Right renal pelvis (tissue), 4 donors: ENCODE measurements at regions not wholly inside any gene's neighbourhood (a gene's known extent, or its start where the extent isn't known, plus 50 kb on each side); places are given as distances from the start of the nearest gene placed in this dataset.

ENCODE experiments used
- DNase-seq, 4 donors: peaks; one replicate each; pipeline ENCODE4 v3.0.0-alpha.2; 2013; ENCODE audit warnings: low read depth in 4 of 4, low spot score in 3 of 4, missing footprints in 1 of 4

- DNase-seq = no peak
Measured at GRCh38 chr9:89872913-89873707, 268.3 kb downstream of the GADD45G start.

DNA sequence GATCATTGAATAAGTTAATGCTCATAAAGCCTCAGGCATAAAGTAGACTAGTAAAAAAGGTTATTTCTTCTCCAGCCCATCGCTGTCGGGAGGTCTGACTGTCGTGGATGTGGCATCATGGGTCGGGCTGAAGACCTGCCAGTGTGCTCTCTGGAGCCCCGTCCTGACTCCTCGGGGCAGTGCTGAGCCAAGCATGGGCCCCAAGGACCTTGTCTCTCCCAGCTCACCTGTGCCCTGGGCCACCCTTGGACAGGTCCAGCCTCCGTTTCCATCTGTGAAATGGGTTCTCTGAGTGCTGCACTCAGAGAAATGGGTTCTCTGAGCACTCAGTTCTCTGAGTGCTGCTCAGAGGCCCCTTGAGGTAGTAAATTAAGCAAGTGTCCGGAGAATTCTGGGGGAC is 269.0 kb downstream of the GADD45G start:
- DNase-seq = no peak

- DNase-seq = no peak
Measured at GRCh38 chr9:89874351-89875321, 269.8 kb downstream of the GADD45G start.

GRCh38 chr9:89877051-89878002 is 272.5 kb downstream of the GADD45G start:
- DNase-seq = no peak

- DNase-seq = no peak
Measured at GRCh38 chr9:89878003-89878411, 273.2 kb downstream of the GADD45G start.

GRCh38 chr9:89878687-89879086 is 273.9 kb downstream of the GADD45G start:
- DNase-seq = no peak

DNA sequence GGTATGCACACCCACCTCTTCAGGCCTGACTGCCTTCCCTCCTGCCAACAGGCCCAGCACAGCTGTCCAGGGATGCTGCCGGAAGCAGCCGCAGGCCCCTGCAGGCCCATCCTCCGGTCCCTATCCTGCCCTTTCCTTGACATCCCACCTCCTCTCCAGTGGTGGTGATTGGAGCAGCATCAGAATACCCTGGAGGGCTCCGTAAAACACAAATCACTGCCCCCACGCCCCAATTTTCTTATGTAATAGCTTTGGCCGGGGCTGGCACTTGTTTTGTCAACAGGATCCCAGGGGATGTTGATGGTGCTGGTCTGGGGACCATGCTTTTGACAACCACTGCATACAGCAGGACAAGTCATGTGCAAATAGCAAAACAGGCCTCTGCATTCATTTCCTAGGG is 274.5 kb downstream of the GADD45G start:
- no peak for DNase-seq

DNA sequence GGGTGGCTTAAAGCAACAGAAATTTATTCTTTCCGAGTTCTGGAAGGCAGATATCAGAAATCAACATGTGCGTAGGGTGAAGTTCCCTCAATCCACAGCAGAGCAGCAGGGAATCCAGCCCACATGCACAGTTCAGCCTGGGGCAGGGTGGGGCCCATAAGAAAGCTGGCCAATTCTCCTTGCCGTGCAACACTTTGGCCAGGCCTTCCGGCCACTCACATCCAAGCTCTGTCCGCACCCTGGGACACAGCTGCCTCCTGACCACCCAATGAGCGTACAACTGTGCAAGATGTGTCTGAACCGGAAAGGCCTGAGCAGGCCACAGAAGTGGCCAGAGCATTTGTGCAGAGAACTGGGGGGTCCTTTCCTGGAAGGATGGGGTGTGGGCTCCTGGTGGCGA is 274.9 kb downstream of the GADD45G start:
- no peak for DNase-seq

DNA sequence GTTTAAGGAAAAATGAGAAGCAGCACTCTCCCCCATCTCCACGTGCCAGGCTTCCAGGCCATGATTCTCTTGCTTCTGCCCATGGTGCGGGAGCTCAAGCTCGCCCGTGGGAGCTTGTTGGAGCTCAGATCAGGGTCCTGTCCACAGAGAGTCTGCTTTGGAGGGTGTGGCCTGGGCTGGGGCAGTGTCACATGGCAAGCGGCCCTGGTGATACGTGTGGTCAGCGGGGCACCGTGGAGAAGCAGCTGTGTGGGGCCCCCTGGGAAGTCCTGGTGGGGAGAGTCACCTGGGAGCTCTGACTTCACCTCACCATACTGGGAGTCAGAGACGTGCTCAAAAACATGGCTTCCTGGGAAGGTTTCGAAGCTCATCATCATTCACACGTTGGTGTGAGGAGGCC is 275.3 kb downstream of the GADD45G start:
- DNase-seq = no peak

DNA sequence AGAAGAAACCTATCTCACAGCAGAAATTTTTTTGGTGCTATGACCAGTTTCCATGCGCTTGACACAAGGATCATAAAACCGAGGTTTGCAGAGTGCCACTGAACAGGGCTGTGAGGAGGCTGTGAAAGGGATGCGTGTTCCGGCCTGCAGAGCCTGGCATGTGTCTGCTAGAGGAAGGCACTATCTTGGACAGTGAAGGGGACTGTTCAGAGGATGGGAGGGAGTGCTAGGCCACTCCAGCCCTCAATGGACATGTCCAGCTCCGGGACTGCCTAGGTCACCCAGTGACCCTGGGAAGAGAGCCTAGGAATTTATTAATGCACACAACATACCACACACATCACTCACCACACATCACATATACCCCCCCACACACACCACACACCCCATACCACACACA is 275.9 kb downstream of the GADD45G start:
- no peak for DNase-seq

DNA sequence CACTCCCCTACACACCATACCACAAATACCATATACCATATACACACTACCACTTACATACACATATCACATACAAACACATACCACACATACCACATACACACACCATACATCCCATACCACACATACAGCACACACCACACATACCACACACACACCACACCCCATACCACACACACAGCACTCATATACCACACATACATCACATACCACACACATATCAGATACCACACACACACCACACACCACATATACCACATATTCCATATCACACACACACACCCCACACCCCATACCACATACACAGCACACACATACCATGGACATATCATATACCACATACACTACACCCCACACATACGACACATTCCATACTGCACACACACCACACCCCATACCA is 276.6 kb downstream of the GADD45G start:
- no peak for DNase-seq

DNA sequence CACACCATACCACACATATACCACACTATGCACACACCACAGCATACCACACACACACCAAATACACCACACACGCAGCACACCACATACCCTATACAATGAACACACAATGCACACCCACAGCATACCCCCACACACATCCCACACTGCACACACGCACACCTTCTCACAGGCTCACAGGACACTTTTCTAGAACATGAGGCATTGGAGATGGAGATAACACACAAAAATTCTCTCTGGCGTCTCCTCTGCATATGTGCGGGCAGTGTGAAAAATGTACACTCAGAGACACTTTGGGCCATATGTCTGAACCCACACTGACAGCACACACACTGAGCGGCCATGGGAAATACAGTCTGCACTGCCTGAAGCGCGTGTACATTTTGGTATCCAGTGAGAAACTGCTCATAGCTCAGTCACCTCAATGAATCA is 278.1 kb downstream of the GADD45G start:
- DNase-seq = no peak

GRCh38 chr9:89883401-89884341 is 278.9 kb downstream of the GADD45G start:
- DNase-seq = no peak

DNA sequence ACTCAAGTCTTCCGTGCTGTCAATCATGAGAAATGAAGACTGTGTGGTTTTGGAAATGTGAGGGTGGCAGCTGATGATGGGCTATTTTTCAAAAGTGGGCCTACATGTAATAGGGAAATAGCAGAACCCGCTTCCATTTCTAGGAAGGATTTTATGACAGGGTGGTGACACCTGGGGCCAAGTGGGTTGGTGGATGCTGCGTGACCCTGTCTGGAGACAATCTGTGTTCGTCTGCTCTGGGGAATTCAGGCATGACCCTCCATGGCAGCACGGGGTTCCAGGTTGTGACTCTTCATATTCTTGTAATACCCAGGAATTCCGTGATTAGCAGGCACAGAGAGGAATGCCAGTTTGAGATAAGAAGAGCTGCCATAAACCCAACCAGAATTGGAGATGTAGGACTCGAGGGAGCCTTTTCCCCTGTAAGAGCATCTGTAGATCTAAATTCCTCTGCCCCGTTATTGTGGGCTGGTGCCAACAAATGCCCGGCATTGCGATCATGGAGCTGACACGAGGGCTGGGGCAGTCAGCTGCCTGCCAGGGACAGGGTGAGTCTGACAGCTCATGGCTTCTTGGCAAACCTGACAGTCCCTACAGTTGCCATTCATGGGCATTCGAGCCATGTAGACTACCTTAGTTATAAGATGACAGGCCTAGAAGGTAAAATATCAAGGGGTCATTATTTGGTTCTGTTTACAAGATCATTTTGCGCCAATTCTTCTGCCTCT is 279.7 kb downstream of the GADD45G start:
- no peak for DNase-seq

GRCh38 chr9:89885156-89885555 is 280.3 kb downstream of the GADD45G start:
- no peak for DNase-seq

- no peak for DNase-seq
Measured at GRCh38 chr9:89886281-89886700, 281.5 kb downstream of the GADD45G start.

DNA sequence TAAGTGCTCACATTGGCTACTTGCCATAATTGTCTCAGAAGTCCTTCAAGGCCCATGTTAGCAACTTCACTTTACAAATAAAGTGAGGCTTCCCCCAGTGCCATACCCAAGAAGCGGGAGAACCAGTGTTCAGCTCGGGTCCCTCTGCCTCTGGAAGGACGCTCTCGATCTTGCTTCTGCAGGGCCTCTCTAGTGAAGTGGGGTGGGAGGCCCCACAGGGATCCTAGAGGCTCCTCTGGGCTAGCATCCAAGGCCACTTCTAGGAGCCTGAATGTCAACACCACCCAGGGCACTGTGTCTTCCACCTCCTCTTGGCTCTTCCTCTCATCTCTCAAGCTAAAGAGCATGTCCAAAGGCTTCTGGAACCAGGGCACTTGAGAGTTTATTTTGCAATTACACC is 282.5 kb downstream of the GADD45G start:
- DNase-seq = no peak

- no peak for DNase-seq
Measured at GRCh38 chr9:89888233-89888632, 283.4 kb downstream of the GADD45G start.

DNA sequence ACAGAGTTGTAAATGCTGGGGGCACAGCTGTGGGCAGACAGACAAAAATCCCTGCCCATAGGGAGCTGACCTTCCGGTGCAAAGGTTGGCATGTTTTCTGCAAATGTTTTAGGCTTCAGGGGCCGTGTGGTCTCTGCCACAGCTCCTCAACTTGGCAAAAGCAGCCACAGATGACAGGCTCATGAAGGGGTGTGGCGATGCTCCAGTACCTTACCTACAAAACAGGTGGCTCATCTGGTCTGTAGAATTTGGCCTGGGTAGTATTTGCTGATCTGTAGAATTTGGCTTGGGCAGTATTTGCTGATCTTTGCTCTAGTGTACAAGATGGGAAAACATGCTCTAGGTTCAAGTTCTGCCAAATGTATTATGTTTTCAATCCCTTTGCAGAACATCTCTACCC is 283.9 kb downstream of the GADD45G start:
- no peak for DNase-seq
